Neural cell (in vitro differentiated cells): ENCODE measurements at regions not wholly inside any gene's neighbourhood (a gene's known extent, or its start where the extent isn't known, plus 50 kb on each side); places are given as distances from the start of the nearest gene placed in this dataset.

ENCODE experiments used
- CTCF ChIP-seq: fragments of 450-650 bp; IDR thresholded peaks from 2 replicates; pipeline ENCODE4 v1.5.1; 2014; ENCODE audit warnings: antibody characterized with exemption, mild to moderate bottlenecking, moderate library complexity; ENCODE audit not compliant: poor library complexity, severe bottlenecking
- EP300 ChIP-seq: fragments of 450-650 bp; conservative IDR thresholded peaks from 2 replicates; pipeline ENCODE4 v1.6.1; 2014; ENCODE audit warnings: antibody characterized with exemption, mild to moderate bottlenecking, moderate library complexity; ENCODE audit not compliant: poor library complexity, severe bottlenecking
- EZH2 ChIP-seq: fragments of 200-600, 300-800 bp; shearing (Covaris generic), sonication (generic); IDR thresholded peaks from 2 replicates; pipeline ENCODE4 v1.6.1; 2014; ENCODE audit warnings: antibody characterized with exemption, low read length, borderline replicate concordance, mild to moderate bottlenecking; ENCODE audit not compliant: insufficient read depth, poor library complexity, severe bottlenecking
- POLR2AphosphoS5 ChIP-seq: IDR thresholded peaks from 2 replicates; pipeline ENCODE4 v1.6.1; 2012

- TF ChIP-seq CTCF, result no peak
- TF ChIP-seq EZH2, result no peak
- TF ChIP-seq POLR2AphosphoS5, result no peak
- TF ChIP-seq EP300, result no peak
Measured at GRCh38 chr2:154507186-154507585, 191.3 kb upstream of the KCNJ3 start.
